HG03066 (cell line): ENCODE measurements at regions not wholly inside any gene's neighbourhood (a gene's known extent, or its start where the extent isn't known, plus 50 kb on each side); places are given as distances from the start of the nearest gene placed in this dataset.

Experiments used
- ATAC-seq: cut with Tn5 transposase; IDR thresholded peaks from one replicate; pipeline ENCODE4 v1.9.1; 2021; ENCODE audit warnings: low read depth; ENCODE audit not compliant: unreplicated experiment

GRCh38 chr10:78844960-78845607 is 223.7 kb upstream of the ZMIZ1 start:
- ATAC-seq = no peak

GRCh38 chr10:78846071-78846470 is 222.7 kb upstream of the ZMIZ1 start:
- no peak for ATAC-seq

GRCh38 chr10:78846760-78847159 is 222.0 kb upstream of the ZMIZ1 start:
- ATAC-seq = no peak

GRCh38 chr10:78847485-78847884 is 221.3 kb upstream of the ZMIZ1 start:
- ATAC-seq = no peak

GRCh38 chr10:78849115-78849514 is 219.7 kb upstream of the ZMIZ1 start:
- no peak for ATAC-seq

- ATAC-seq = no peak
Measured at GRCh38 chr10:78849731-78850130, 219.0 kb upstream of the ZMIZ1 start.

- ATAC-seq = no peak
Measured at GRCh38 chr10:78850644-78851435, 217.9 kb upstream of the ZMIZ1 start.

GRCh38 chr10:78851647-78852046 is 217.1 kb upstream of the ZMIZ1 start:
- no peak for ATAC-seq

- no peak for ATAC-seq
Measured at GRCh38 chr10:78852466-78853240, 216.1 kb upstream of the ZMIZ1 start.

GRCh38 chr10:78853864-78854263 is 214.9 kb upstream of the ZMIZ1 start:
- ATAC-seq = no peak

GRCh38 chr10:78856421-78856820 is 212.3 kb upstream of the ZMIZ1 start:
- ATAC-seq = no peak

- no peak for ATAC-seq
Measured at GRCh38 chr10:78857193-78857592, 211.6 kb upstream of the ZMIZ1 start.

GRCh38 chr10:78859266-78859665 is 209.5 kb upstream of the ZMIZ1 start:
- ATAC-seq = no peak

GRCh38 chr10:78859769-78860168 is 209.0 kb upstream of the ZMIZ1 start:
- no peak for ATAC-seq

- no peak for ATAC-seq
Measured at GRCh38 chr10:78860260-78860914, 208.4 kb upstream of the ZMIZ1 start.

- ATAC-seq = no peak
Measured at GRCh38 chr10:78861529-78862327, 207.0 kb upstream of the ZMIZ1 start.

GRCh38 chr10:78862328-78862640 is 206.5 kb upstream of the ZMIZ1 start:
- no peak for ATAC-seq

GRCh38 chr10:78863140-78863905 is 205.4 kb upstream of the ZMIZ1 start:
- ATAC-seq = no peak

- ATAC-seq = no peak
Measured at GRCh38 chr10:78863906-78864239, 204.9 kb upstream of the ZMIZ1 start.
